ENCODE measurements at regions not wholly inside any gene's neighbourhood (a gene's known extent, or its start where the extent isn't known, plus 50 kb on each side); places are given as distances from the start of the nearest gene placed in this dataset.

DNA sequence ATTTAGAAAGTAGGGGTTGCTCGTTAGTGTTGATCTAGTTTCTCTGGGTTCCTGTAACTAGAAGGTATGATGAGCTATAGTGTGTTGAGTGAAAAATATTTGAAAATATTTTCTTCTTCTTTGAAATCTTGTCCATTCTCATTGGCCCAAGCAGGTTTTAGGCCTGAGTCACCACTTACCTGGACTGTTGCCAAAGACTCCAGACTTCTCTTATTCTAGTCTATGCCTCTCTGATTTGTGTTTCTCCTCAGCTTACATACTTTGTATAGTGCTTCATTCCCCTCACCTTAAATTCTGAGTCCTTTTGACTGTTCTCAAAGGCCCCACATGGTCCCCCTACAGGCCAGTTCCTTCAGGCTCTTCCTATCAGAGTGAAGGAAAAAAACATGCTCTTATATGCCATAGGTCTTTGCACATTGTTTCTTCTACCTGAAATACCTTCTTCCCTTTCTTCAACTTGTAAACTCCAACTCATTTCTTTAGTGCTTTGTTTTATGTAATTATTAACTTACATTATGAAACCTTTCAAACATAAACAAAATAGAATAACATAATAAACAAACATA, 258.2 kb downstream of the PPP1R2C start:
- POLR2A ChIA-PET, result no interaction called here

DNA sequence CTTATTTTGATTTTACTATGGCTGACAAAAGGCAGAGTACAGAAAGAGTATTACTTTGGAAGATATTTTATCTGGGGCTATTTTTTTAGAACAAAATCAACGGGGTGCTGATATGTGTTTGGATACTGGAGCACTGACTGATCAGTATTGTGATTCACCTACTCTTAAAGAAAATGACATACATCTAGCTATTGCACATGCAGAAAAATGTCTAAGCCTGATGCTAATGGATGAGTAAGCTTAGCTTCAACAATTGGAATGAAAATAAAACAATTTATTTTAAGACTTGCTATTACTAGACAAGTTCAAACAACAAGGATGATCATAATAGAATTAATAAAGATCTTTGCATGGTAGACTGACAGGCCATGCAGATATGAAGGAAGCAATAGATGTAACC, 262.0 kb downstream of the PPP1R2C start:
- H3K27ac ChIP-seq (ENCODE audit: extremely low read depth, low read depth, low read length), result no peak overlapping the region
- ChIA-PET POLR2A (no interaction called here), CTCF (no interaction called here)
- no peak overlapping the region for H3K4me3 ChIP-seq (ENCODE audit: low read depth, low read length)
- no peaks in the 10 kb centered on the region for H3K36me3 ChIP-seq (ENCODE audit: control insufficient read depth in 2 of 2, insufficient read depth in 1 of 2, low read length in 2 of 2)
- H3K9me3 ChIP-seq (ENCODE audit: control insufficient read depth, insufficient read depth, low read depth, low read length), result no peaks in the 10 kb centered on the region
- TF ChIP-seq ZSCAN16 (tag by site-specific recombination; IDR thresholded peaks at IDR 0.05) (no peak), ZNF18 (tag by site-specific recombination; IDR thresholded peaks at IDR 0.05) (no peak), ZNF221 (tag by site-specific recombination; IDR thresholded peaks at IDR 0.05; ENCODE audit: borderline replicate concordance) (no peak), ZNF280C (tag by site-specific recombination; IDR thresholded peaks at IDR 0.05) (no peak), ZNF830 (tag by site-specific recombination; IDR thresholded peaks at IDR 0.05; ENCODE audit: low read depth) (no peak), ZNF777 (tag by site-specific recombination; IDR thresholded peaks at IDR 0.05; ENCODE audit: borderline replicate concordance) (no peak)
- TF ChIP-seq, protein P1, sequence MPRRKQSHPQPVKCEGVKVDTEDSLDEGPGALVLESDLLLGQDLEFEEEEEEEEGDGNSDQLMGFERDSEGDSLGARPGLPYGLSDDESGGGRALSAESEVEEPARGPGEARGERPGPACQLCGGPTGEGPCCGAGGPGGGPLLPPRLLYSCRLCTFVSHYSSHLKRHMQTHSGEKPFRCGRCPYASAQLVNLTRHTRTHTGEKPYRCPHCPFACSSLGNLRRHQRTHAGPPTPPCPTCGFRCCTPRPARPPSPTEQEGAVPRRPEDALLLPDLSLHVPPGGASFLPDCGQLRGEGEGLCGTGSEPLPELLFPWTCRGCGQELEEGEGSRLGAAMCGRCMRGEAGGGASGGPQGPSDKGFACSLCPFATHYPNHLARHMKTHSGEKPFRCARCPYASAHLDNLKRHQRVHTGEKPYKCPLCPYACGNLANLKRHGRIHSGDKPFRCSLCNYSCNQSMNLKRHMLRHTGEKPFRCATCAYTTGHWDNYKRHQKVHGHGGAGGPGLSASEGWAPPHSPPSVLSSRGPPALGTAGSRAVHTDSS (tag by site-specific recombination; IDR thresholded peaks at IDR 0.05), result no peak
- TF ChIP-seq, protein P2, sequence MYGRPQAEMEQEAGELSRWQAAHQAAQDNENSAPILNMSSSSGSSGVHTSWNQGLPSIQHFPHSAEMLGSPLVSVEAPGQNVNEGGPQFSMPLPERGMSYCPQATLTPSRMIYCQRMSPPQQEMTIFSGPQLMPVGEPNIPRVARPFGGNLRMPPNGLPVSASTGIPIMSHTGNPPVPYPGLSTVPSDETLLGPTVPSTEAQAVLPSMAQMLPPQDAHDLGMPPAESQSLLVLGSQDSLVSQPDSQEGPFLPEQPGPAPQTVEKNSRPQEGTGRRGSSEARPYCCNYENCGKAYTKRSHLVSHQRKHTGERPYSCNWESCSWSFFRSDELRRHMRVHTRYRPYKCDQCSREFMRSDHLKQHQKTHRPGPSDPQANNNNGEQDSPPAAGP (tag by site-specific recombination; IDR thresholded peaks at IDR 0.05), result no peak
- H3K4me1 ChIP-seq (ENCODE audit: control insufficient read depth, insufficient read depth, low read length), result no peaks in the 10 kb centered on the region

More for the DNA sequence above, 258.2 kb downstream of the PPP1R2C start:
- no peaks in the 10 kb centered on the region for H3K9me3 ChIP-seq (ENCODE audit: control insufficient read depth, insufficient read depth, low read depth, low read length)
- no peaks in the 10 kb centered on the region for H3K4me1 ChIP-seq (ENCODE audit: control insufficient read depth, insufficient read depth, low read length)
- no peak overlapping the region for H3K4me3 ChIP-seq (ENCODE audit: low read depth, low read length)
- CTCF ChIA-PET, result interaction anchor here (1.1 kb wide), 1 partner anchor 95 kb away, joined by 3 read pairs; no protein-coding TSS in a partner anchor
- no peak overlapping the region for H3K27ac ChIP-seq (ENCODE audit: extremely low read depth, low read depth, low read length)
- TF ChIP-seq ZBTB17 (tag by site-specific recombination; IDR thresholded peaks at IDR 0.05), result no peak
- no peak for TF ChIP-seq ZBTB44 (tag by site-specific recombination; IDR thresholded peaks at IDR 0.05)
- TF ChIP-seq RBAK (tag by site-specific recombination; IDR thresholded peaks at IDR 0.05), result no peak
- no peak for TF ChIP-seq SETDB1 (IDR thresholded peaks at IDR 0.05; ENCODE audit: insufficient read length, low read length)
- TF ChIP-seq ZNF560 (tag by site-specific recombination; IDR thresholded peaks at IDR 0.05; ENCODE audit: borderline replicate concordance), result no peak
- no peak for TF ChIP-seq SCRT1 (tag by site-specific recombination; IDR thresholded peaks at IDR 0.05; ENCODE audit: borderline replicate concordance)
- TF ChIP-seq ZNF623 (tag by site-specific recombination; IDR thresholded peaks at IDR 0.05), result no peak
- no peak for TF ChIP-seq YY1 (tag by site-specific recombination; IDR thresholded peaks at IDR 0.05)
- no peak for TF ChIP-seq ZNF202 (tag by site-specific recombination; IDR thresholded peaks at IDR 0.05; ENCODE audit: borderline replicate concordance)
- TF ChIP-seq ZNF677 (tag by site-specific recombination; IDR thresholded peaks at IDR 0.05), result no peak
- TF ChIP-seq ZNF221 (tag by site-specific recombination; IDR thresholded peaks at IDR 0.05; ENCODE audit: borderline replicate concordance), result no peak
- no peak for TF ChIP-seq ZBTB49 (tag by site-specific recombination; IDR thresholded peaks at IDR 0.05; ENCODE audit: low read depth)
- no peak for TF ChIP-seq ZSCAN30 (tag by site-specific recombination; IDR thresholded peaks at IDR 0.05)
- no peak for TF ChIP-seq ZNF596 (tag by site-specific recombination; IDR thresholded peaks at IDR 0.05)
- H3K36me3 ChIP-seq (ENCODE audit: control insufficient read depth in 2 of 2, insufficient read depth in 1 of 2, low read length in 2 of 2), result no peaks in the 10 kb centered on the region

Data from HEK293 (cell line).